Lower leg skin (tissue), 3 donors: ENCODE measurements at regions not wholly inside any gene's neighbourhood (a gene's known extent, or its start where the extent isn't known, plus 50 kb on each side); places are given as distances from the start of the nearest gene placed in this dataset.

Experiments used
- POLR2A ChIP-seq, 2 donors: fragments of 450-650 bp; IDR thresholded peaks; one replicate each; pipeline ENCODE4 v1.6.1; 2016 to 2017; ENCODE audit warnings: antibody characterized with exemption in 2 of 2, mild to moderate bottlenecking in 1 of 2, moderate library complexity in 1 of 2
- TF ChIP-seq, protein P1 (sequence below), 3 donors: fragments of 450-650 bp; IDR thresholded peaks; one replicate each; pipeline ENCODE4 v1.5.1; 2016; ENCODE audit warnings: antibody characterized with exemption in 3 of 3, mild to moderate bottlenecking in 3 of 3, moderate library complexity in 2 of 3

GRCh38 chr13:81051873-81052272 lies 710.9 kb upstream of the SPRY2 start:
- TF ChIP-seq, protein P1, sequence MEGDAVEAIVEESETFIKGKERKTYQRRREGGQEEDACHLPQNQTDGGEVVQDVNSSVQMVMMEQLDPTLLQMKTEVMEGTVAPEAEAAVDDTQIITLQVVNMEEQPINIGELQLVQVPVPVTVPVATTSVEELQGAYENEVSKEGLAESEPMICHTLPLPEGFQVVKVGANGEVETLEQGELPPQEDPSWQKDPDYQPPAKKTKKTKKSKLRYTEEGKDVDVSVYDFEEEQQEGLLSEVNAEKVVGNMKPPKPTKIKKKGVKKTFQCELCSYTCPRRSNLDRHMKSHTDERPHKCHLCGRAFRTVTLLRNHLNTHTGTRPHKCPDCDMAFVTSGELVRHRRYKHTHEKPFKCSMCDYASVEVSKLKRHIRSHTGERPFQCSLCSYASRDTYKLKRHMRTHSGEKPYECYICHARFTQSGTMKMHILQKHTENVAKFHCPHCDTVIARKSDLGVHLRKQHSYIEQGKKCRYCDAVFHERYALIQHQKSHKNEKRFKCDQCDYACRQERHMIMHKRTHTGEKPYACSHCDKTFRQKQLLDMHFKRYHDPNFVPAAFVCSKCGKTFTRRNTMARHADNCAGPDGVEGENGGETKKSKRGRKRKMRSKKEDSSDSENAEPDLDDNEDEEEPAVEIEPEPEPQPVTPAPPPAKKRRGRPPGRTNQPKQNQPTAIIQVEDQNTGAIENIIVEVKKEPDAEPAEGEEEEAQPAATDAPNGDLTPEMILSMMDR (IDR thresholded peaks at IDR 0.05): no peak
- TF ChIP-seq POLR2A (IDR thresholded peaks at IDR 0.05): no peak
